NCI-H524 (cell line): ENCODE measurements at regions not wholly inside any gene's neighbourhood (a gene's known extent, or its start where the extent isn't known, plus 50 kb on each side); places are given as distances from the start of the nearest gene placed in this dataset.
"Not testable (repeated sequence)": the region's sequence is repeated elsewhere in the genome, so short reads cannot be mapped to it uniquely, and the experiment has no call there.

Experiments
- DNase-seq, 2 experiments: peaks; one replicate each; lab custom pipeline; 2025; lab: John Stamatoyannopoulos, UW

DNA sequence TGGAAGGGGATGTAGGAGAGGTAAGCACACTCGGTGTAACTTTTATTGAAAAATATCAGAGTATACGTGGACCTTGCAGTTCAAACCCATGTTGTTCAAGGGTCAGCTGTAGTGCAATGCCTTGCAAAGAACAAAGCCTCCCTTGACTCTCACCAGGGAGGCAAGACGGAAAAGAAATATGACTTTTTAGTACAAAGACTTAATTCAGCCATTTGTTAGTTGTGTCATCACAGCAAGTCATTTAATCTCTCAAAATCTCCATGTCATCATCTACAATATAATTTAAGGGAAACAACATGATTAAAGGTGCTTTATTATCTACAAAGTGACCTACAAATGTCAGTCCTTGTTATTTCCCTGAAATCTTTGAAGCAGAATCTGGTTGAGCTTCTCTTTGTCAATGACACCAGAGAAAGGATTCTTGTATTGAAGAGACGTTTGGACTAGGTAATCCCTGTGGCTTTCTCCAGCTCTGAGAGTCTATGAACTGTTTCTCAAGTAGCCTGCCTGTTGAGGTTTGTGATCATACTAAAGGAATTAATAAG lies 502.8 kb downstream of the REEP3 start:
- no peak for DNase-seq

DNA sequence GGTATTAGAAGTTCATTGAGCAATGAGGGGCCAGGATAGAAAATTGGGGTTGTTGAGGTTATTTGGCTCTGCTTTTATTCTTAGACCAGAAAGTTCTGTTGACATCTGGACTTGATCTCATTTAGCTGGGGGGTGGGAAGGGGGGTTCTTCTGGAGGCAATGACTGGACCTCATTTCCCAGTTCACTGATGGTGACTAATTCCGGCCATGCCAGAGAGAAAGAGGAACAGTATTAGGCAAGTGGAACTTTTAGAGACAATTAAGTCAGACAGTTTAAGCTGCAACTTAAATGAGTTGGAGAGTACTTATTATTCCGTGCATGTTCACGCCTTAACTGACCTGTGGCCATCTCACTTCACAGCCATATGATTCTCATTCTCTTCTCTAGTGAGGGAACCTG lies 512.5 kb downstream of the REEP3 start:
- no peak for DNase-seq

- no peak for DNase-seq
Observed at GRCh38 chr10:64036321-64036930, 515.2 kb downstream of the REEP3 start.

DNA sequence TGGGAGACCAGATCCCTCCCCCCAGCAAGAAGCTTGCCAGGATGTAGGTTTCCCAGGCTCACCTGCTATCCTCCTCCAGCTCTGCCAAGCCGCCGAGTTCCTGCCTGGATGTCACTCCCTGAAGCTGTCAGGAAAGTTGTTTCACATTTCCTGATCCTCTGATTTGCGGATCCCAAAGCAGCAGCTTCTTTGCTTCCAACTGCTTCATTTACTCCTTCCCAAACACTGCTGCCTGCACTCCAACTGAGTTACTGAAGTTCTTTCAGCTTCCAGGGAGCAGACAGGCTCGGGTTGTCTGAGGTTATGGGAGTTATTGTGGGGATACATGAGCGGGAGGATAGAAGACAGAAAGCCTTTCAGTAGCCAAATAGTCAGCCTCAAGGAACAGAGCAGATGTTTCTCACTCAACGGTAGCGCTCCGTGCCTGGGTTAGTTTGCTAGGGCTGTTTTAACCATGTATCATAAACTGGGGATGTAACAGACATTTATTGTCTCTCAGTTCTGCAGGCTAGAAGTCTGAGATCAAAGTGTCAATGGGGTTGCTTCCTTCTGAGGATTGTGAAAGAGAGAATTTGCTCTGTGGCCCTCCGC lies 516.0 kb downstream of the REEP3 start:
- DNase-seq, result no peak

DNA sequence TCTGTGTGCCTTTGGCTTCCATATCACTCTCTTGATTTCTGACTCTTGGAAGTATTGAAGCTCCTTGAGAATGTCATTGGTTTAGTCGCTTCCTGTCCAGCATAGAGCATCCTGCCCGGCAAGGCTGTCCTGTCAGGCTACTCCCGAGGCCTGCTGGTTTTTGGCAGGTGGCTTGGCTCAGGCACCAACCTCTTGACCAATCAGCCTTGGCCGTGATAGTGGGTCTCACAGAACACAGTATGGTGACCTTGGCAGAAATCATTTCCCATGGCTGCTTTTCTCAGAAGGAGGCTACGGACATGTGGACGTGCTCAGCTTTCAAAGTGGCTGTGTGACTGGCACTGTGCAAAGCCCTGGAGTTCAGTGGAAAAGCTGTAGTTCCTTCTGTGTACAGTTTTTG lies 516.9 kb downstream of the REEP3 start:
- no peak for DNase-seq

DNA sequence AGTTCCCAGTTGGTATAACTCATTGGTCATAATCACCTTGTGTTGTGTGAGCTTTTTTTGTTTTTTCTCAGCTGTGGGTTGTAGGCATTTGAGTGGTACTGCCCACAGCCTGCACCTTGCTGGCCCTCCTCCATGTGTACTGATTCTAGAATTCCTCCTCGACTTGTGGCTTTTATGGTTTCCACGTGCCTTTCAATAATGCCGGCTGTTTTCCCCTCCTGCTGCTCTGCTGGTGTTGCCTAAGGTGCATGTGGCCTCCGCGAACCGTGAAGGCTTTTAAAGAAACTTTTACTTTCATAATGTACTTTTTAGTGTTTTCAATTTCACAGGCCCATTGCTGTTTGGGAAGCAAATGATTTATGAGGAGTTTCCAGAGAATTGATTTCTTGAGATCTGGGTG lies 518.0 kb downstream of the REEP3 start:
- DNase-seq, result no peak

DNA sequence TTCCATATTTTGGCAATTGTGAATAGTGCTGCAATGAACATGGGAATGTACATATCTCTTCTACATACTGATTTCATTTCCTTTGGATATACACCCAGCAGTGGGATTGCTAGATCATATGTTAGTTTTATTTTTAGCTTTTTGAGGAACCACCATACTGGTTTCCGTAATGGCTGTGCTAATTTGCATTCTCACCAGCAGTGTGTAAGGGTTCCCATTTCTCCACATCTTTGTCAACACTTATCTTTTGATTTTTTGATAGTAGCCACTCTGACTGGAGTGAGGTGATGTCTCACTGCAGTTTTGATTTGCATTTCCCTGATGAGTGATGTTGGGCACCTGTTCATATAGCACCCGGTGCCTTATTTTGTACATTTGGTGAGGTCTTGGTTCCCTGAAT lies 519.6 kb downstream of the REEP3 start:
- DNase-seq, result no peak

DNA sequence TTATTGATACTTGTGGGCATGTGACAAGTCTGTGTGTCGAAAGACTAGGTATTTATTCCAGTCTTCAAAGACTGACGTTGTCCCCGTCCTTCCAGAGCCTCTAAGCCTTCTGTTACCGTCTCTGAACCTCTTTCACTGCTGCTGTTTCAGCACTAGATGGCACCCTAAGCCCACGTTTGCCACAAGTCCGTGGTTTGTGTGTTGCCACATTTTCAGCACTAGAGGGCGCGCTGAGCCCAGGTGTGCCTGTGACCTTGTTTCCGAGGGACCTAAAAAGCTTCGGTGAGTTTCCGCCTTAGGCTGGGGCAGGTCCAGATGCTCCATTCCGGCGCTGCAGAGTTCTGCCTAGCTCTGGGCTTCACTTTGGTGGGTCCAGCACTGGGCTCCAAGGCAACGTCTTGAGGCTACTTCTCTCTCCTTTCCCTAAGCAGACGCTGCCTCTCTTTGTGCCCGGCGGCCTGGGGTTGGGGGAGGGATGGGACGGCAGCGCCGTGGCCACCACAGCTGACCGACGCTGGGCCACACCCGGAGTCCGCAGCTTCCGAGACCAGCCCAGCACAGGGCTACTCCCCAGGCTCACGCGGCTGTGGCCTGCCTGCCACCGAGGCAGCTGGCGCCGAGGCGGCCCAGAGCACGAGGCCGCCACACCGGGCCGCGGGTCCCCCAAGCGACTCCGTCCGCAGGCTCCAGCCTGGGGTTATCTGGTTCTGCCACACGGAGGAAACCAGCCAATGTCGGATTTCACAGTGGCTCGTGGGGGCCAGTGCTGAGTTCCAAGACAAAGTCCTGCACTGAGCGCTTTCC lies 520.2 kb downstream of the REEP3 start:
- peak; percentile 5 to 41 for DNase-seq

DNA sequence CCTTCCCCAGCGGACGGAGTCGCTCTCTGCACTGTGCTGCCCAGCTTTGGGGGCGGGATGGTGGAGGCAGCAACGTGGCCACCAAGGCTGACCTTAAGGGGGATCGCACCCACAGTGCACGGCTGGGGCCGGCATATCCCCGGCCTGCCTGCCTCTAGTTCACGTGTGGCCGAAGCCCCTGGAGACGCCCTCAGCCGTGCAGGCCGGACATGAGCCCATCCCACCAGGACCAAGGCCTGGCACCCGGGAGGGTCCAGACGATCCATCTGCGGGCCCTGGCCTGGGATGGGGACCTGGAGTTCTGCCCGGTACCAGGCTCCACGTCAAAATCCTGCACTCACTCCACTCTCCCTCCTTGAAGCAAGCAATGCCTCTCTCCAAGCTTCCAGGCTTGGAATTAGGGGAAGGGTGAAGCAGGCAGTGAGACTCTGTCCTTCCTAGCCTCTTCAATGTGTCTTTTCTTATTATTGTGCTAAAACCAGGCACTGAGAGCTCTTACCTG lies 520.8 kb downstream of the REEP3 start:
- DNase-seq, result no peak

DNA sequence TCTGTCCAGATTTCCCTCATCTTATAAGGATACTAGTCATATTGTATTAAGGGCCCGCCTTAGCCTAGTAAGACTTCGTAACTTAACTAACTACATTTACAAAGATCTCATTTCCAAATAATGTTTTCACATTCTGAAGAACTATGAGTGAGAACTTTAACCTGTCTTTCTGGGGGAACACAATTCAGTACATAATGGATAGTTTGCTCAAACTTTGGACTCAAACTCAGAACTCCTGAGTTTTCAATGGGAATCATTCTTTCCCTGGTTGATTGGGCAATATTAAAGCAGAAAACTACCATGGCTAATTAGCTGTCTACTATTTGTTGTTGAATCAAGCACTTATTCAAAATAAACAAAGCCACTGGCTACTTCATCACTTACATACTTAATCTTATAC lies 522.9 kb downstream of the REEP3 start:
- no peak for DNase-seq

DNA sequence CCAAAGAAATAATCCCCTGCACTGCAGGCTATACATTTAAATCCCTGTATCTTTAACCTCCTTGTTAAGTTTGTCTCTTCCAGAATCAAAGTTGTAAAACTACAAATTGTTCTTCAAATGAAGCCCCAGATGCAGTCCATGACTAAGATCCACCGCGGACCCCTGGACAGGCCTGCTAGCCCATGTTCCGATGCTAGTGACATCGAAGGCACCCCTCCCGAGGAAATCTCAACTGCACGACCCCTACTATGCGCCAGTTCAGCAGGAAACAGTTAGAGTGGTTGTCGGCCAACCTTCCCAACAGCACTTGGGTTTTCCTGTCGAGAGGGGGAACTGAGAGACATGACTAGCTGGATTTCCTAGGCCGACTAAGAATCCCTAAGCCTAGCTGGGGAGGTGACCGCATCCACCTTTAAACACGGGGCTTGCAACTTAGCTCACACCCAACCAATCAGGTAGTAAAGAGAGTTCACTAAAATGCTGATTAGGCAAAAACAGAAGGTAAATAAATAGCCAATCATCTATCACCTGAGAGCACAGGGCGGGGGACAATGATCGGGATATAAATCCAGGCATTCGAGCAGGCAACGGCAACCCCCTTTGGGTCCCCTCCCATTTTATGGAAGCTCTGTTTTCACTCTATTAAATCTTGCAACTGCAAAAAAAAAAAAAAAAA lies 523.9 kb downstream of the REEP3 start:
- DNase-seq, result not testable (repeated sequence)

- DNase-seq, result no peak
Observed at GRCh38 chr10:64054392-64054791, 533.2 kb downstream of the REEP3 start.

GRCh38 chr10:64059884-64060283 lies 538.7 kb downstream of the REEP3 start:
- DNase-seq, result no peak

GRCh38 chr10:64060389-64060788 lies 539.2 kb downstream of the REEP3 start:
- no peak for DNase-seq

DNA sequence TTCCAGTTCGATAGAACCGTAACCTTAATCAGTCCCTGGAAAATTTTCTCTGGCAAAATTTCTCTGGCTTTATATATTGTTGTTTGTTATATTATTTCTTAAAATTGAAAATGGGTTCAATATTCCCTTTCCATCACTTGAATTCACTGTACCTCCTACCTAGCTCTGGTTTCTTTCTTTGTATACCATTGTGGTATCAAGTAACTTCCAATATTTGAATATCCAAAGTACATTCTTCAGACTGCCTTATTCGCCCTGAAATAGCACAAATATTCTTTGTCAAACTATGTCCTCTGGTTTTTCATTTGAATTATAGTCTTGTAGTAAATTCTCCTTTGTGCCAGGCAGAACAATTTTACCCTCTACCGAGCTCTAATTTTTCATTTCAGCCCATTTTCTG lies 541.6 kb downstream of the REEP3 start:
- no peak for DNase-seq

GRCh38 chr10:64067009-64067606 lies 545.9 kb downstream of the REEP3 start:
- DNase-seq, result no peak

DNA sequence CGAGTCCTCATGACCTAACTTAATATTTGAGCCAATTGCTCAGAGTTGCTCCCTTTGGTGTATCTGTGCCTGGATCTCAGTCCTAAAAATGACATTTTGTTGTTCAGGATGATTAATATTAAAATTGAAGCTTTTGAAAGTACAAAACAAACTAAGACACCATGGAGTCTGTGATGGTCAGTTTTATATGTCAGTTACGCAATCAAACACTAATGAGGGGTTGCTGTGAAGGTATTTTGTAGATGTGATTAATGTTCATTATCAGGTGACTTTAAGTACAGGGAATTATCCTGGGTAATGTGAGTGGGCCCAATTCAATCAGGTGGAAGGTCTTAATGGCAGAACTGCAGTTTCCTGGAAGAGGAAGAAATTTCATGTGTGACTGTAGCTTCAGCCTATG lies 546.7 kb downstream of the REEP3 start:
- no peak for DNase-seq

- DNase-seq, result no peak
Observed at GRCh38 chr10:64070241-64070640, 549.0 kb downstream of the REEP3 start.

- no peak for DNase-seq
Observed at GRCh38 chr10:64071218-64071617, 550.0 kb downstream of the REEP3 start.

DNA sequence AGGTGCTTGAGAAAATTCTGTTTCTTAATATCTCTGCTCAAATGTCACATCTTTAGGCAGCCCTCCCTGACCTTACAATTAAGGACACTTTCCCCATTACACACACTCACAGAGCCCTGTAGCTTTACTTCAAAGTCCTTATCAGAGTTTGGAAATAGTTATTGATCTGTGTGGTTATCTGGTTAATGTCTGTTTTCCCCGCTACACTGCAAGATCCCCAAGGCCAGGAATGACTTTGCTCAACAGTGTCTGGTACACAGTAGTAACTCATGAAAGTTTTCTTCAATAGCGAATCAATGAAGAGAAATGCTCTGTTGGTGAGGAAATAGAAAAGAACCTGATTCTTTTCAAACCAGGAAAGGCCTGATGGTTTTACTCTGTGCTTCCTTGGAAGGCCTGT lies 554.4 kb downstream of the REEP3 start:
- DNase-seq, result no peak

DNA sequence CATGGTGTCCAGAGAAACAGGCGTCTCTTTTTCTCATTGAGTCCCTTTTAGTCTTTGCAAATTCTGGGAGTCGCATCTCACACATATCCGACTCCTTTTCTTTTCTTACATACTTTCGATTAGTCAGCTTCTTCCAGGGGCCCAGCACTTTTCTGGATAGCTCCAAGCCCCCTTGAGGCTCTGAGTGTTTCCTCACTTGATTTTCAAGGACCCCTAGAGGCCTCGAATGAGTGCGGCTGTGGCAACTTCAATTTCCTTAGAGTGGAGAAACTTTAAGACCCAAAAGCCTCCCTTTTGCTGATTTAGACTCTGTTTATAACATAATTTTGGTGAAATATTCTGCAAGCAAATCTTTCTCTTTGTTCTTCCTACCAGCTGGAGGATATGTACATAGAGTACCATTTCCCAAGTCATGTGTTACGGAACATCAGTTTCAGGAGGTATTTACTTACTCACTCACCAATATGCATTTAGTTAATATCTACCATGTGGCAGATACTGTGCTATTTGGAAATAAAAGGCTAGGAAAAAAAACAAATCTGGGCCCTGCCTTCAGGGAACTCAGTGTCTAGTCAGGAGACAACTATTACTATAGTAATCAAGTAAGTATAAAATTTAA lies 555.2 kb downstream of the REEP3 start:
- DNase-seq, result no peak

- peak; percentile 14 to 33 for DNase-seq
Observed at GRCh38 chr10:64079341-64079740, 558.1 kb downstream of the REEP3 start.
